Progenitor cell of endocrine pancreas (in vitro differentiated cells): ENCODE measurements at regions not wholly inside any gene's neighbourhood (a gene's known extent, or its start where the extent isn't known, plus 50 kb on each side); places are given as distances from the start of the nearest gene placed in this dataset.

Experiments
- DNase-seq: peaks from one replicate; pipeline ENCODE4 v3.0.0; 2021; ENCODE audit warnings: low spot score; ENCODE audit not compliant: unreplicated experiment
- H3K27ac Mint-ChIP-seq: 2 replicates; pipeline ENCODE4 v1.8.0; 2021; ENCODE audit warnings: mild to moderate bottlenecking, moderate library complexity, mixed read lengths
- H3K27me3 Mint-ChIP-seq: 2 replicates; pipeline ENCODE4 v1.8.0; 2021; ENCODE audit warnings: mixed read lengths
- H3K36me3 Mint-ChIP-seq: 2 replicates; pipeline ENCODE4 v1.8.0; 2022; ENCODE audit warnings: mixed read lengths; ENCODE audit not compliant: insufficient read depth
- H3K4me1 Mint-ChIP-seq: 2 replicates; pipeline ENCODE4 v1.8.0; 2021; ENCODE audit warnings: low read depth, mixed read lengths
- H3K4me3 Mint-ChIP-seq: 2 replicates; pipeline ENCODE4 v1.8.0; 2021; ENCODE audit warnings: low read depth, mild to moderate bottlenecking, moderate library complexity, mixed read lengths
- H3K9me3 Mint-ChIP-seq: 2 replicates; pipeline ENCODE4 v1.8.0; 2021; ENCODE audit warnings: low read depth, mixed read lengths
- TF ChIP-seq, protein P1 (sequence below): fragments of 200-600 bp; sonication (generic); IDR thresholded peaks from one replicate; pipeline ENCODE4 v1.5.0; 2021; ENCODE audit warnings: antibody characterized with exemption, mild to moderate bottlenecking; ENCODE audit not compliant: unreplicated experiment

DNA sequence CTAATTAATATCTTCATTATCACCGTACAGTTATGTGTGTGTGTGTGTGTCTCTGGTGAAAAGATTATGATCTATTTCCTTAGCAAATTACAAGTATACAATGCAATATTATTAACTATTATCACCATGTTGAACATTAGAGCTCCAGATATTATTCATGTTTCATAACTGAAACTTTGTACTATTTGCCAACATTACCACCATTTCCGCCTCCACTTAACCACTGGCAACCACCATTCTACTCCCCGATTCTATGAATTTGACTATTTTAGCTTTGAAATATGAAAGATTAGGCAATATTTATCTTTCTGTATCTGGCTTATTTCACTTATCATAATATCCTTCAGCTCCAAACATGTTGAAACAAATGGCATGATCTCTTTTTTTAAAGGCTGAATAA lies 717.9 kb downstream of the ARAP2 start:
- no peaks in the 10 kb centered on the region for H3K36me3 Mint-ChIP-seq
- no peak overlapping the region for H3K27ac Mint-ChIP-seq
- no peak for DNase-seq
- TF ChIP-seq, protein P1, sequence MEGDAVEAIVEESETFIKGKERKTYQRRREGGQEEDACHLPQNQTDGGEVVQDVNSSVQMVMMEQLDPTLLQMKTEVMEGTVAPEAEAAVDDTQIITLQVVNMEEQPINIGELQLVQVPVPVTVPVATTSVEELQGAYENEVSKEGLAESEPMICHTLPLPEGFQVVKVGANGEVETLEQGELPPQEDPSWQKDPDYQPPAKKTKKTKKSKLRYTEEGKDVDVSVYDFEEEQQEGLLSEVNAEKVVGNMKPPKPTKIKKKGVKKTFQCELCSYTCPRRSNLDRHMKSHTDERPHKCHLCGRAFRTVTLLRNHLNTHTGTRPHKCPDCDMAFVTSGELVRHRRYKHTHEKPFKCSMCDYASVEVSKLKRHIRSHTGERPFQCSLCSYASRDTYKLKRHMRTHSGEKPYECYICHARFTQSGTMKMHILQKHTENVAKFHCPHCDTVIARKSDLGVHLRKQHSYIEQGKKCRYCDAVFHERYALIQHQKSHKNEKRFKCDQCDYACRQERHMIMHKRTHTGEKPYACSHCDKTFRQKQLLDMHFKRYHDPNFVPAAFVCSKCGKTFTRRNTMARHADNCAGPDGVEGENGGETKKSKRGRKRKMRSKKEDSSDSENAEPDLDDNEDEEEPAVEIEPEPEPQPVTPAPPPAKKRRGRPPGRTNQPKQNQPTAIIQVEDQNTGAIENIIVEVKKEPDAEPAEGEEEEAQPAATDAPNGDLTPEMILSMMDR: no peak
- no peak overlapping the region for H3K4me3 Mint-ChIP-seq
- peaks cover 2% of the 10 kb centered on the region for H3K4me1 Mint-ChIP-seq
- no peaks in the 10 kb centered on the region for H3K27me3 Mint-ChIP-seq
- no peaks in the 10 kb centered on the region for H3K9me3 Mint-ChIP-seq

DNA sequence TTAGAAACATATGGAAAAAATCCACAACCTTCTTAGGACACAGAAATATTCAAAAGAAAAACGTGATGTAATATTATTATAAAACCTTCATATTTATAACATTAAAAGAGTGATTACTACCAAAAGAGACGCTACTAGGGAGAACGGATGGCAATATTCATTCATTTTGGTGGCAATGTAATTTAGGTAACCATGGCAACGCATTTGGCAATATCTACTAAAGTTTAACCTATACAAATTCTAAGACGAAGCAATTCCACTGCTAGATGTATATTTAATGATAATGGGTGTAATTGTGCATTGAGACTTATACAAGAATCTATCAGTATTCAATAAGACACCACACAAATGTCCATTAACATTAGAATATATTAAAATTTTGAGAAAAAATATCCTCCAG lies 709.4 kb downstream of the ARAP2 start:
- Mint-ChIP-seq H3K27me3 (no peaks in the 10 kb centered on the region), H3K4me3 (no peak overlapping the region), H3K27ac (no peak overlapping the region), H3K36me3 (no peaks in the 10 kb centered on the region), H3K9me3 (peaks cover 7% of the 10 kb centered on the region), H3K4me1 (peaks cover 3% of the 10 kb centered on the region)
- no peak for DNase-seq
- TF ChIP-seq, protein P1: no peak

DNA sequence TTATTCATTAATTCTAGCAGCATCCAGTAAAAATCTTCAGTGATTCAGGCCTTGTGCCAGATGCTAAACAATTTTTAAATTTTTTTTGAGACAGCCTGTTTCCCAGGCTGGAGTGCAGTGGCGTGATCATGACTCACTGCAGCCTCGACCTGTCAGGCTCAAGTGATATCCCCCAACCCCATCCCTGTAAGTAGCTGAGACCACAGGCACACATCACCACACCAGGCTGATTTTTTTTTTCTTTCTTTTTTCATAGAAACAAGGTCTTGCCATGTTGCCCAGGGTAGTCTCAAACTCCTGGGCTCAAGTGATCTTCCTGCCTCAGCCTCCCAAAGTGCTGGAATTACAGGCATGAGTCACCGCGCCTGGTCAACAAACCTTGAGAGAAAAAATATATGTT lies 705.5 kb downstream of the ARAP2 start:
- Mint-ChIP-seq H3K36me3 (no peaks in the 10 kb centered on the region), H3K4me3 (no peak overlapping the region), H3K27ac (no peak overlapping the region), H3K27me3 (no peaks in the 10 kb centered on the region), H3K4me1 (peaks cover 3% of the 10 kb centered on the region), H3K9me3 (peaks cover 3% of the 10 kb centered on the region)
- no peak for DNase-seq
- TF ChIP-seq, protein P1: no peak

DNA sequence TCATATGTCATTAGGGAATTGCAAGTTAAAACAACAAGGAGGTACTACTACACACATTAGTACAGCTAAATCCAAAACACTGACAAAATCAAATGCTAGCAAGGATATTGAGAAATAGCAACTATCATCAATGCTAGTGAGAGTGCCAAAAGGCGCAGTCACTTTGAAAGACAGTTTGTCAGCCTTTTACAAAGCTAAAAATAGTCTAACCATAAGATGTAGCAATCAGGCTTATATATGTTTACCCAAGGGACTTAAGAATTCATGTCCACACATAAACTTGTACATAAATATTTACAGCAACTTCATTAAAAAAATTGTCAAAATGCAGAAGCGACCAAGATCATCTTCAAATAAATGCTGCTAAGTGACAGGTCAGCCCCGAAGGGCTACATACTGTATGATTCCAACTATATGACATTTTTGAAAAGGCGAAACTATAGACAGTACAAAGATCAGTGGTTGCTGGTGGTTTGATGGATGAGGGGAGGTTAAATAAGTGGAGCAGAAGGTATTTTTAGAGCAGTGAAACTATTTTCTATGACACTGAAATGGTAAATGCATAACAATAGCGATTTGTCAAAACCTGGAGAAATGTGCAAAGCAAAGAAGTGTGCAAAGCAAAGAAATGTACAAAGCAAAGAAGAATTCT lies 704.8 kb downstream of the ARAP2 start:
- TF ChIP-seq, protein P1: no peak
- Mint-ChIP-seq H3K27me3 (no peaks in the 10 kb centered on the region), H3K4me1 (peaks cover 3% of the 10 kb centered on the region), H3K9me3 (peaks cover 3% of the 10 kb centered on the region), H3K36me3 (no peaks in the 10 kb centered on the region), H3K27ac (no peak overlapping the region), H3K4me3 (no peak overlapping the region)
- DNase-seq: no peak

DNA sequence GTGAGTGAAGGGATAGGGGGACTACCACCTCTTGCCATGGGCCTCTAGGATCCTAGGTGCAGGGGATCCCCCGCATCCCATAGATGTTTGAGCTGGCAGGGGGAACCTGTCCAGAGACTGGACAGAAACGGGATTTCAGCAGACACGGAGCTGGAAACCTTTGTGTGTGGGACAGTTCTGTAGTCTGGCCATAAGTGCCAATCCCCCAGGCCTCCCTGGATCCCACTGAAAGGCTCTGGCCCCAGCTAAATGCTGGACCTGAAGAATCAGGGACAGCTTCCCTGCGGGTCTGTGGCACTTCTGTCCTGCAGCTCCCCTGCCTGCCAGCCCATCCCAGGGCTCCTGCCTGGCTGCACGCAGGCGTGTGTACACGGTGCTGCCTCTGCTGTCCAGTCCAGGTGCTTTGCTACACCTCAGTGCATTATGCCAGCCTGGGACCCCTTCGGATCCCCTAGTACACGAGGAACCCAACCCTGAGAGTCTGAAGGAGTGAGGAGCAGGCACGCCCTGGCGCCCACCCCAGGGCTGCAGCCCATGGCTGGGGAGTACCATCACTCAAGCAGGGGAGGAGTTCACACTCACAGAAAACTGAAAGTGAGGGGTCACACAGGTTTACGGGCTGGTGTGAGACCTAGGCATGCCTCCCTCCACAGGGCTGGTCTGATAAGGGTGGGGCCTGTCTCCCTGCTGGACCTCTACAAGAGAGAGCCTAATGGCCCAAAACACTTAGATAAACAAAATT lies 703.0 kb downstream of the ARAP2 start:
- Mint-ChIP-seq H3K4me1 (peaks cover 3% of the 10 kb centered on the region), H3K9me3 (peaks cover 3% of the 10 kb centered on the region), H3K27me3 (no peaks in the 10 kb centered on the region), H3K27ac (no peak overlapping the region), H3K36me3 (no peaks in the 10 kb centered on the region), H3K4me3 (no peak overlapping the region)
- no peak for DNase-seq
- TF ChIP-seq, protein P1: no peak
